BJ (cell line): ENCODE measurements at regions not wholly inside any gene's neighbourhood (a gene's known extent, or its start where the extent isn't known, plus 50 kb on each side); places are given as distances from the start of the nearest gene placed in this dataset.
"Not testable (repeated sequence)": the region's sequence is repeated elsewhere in the genome, so short reads cannot be mapped to it uniquely, and the experiment has no call there.

ENCODE experiments used
- CTCF ChIA-PET: fragments of 350-600 bp; formaldehyde crosslinking; extraction: SDS; loops from one replicate; lab custom pipeline; 2021; ENCODE audit warnings: antibody characterized with exemption, inconsistent platforms; lab: Yijun Ruan, JAX
- POLR2A ChIA-PET: fragments of 300-600 bp; sonication (Branson Sonifier 250); formaldehyde crosslinking; extraction: SDS; loops from one replicate; lab custom pipeline; 2021; ENCODE audit warnings: antibody characterized with exemption; lab: Charles Lee
- DNase-seq: peaks from one replicate; pipeline ENCODE4 v3.0.0-alpha.2; 2011; ENCODE audit warnings: low read depth
- H3K27me3 ChIP-seq: 2 replicates; pipeline ENCODE4 v1.6.0; 2011; ENCODE audit warnings: low read length; ENCODE audit not compliant: control insufficient read depth, insufficient read depth
- H3K36me3 ChIP-seq: 2 replicates; pipeline ENCODE4 v1.5.1; 2011; ENCODE audit warnings: low read length; ENCODE audit not compliant: control insufficient read depth, insufficient read depth
- H3K4me3 ChIP-seq: 2 replicates; pipeline ENCODE4 v1.5.1; 2011; ENCODE audit warnings: low read depth, mild to moderate bottlenecking, control low read depth, low read length
- CTCF ChIP-seq: IDR thresholded peaks from 2 replicates; pipeline ENCODE4 v1.5.1; 2011; ENCODE audit warnings: low read depth, mild to moderate bottlenecking, control low read depth, inconsistent platforms, low read length, moderate library complexity; ENCODE audit not compliant: insufficient read depth

GRCh38 chr6:118719351-118720124 lies 68.1 kb upstream of the CEP85L start:
- no peaks in the 10 kb centered on the region for H3K36me3 ChIP-seq
- DNase-seq: no peak
- ChIA-PET POLR2A (no interaction called here), CTCF (interaction anchor here (1.0 kb wide), 1 partner anchor 15 kb away, joined by 3 read pairs; no protein-coding TSS in a partner anchor)
- no peak for TF ChIP-seq CTCF
- no peak overlapping the region for H3K4me3 ChIP-seq
- H3K27me3 ChIP-seq: 0 out of 2 replicates have a peak, but pooled peaks cover 1% of the 10 kb centered on the region

- Histone ChIP-seq H3K4me3 (no peak overlapping the region), H3K36me3 (no peaks in the 10 kb centered on the region), H3K27me3 (0 out of 2 replicates have a peak, but pooled peaks cover 1% of the 10 kb centered on the region)
- TF ChIP-seq CTCF: no peak
- POLR2A ChIA-PET: no interaction called here
- no peak for DNase-seq
- CTCF ChIA-PET: interaction anchor here (1.0 kb wide), 1 partner anchor 15 kb away, joined by 3 read pairs; no protein-coding TSS in a partner anchor
Observed at GRCh38 chr6:118718903-118719302, 67.5 kb upstream of the CEP85L start.

- ChIA-PET CTCF (no interaction called here), POLR2A (no interaction called here)
- Histone ChIP-seq H3K27me3 (0 out of 2 replicates have a peak, but pooled peaks cover 1% of the 10 kb centered on the region), H3K36me3 (no peaks in the 10 kb centered on the region), H3K4me3 (no peak overlapping the region)
- no peak for DNase-seq
- no peak for TF ChIP-seq CTCF
Observed at GRCh38 chr6:118718297-118718696, 66.9 kb upstream of the CEP85L start.

- no peak for TF ChIP-seq CTCF
- CTCF ChIA-PET: no interaction called here
- POLR2A ChIA-PET: no interaction called here
Observed at GRCh38 chr6:118717106-118717505, 65.7 kb upstream of the CEP85L start.

GRCh38 chr6:118715907-118716306 lies 64.5 kb upstream of the CEP85L start:
- H3K4me3 ChIP-seq, H3K36me3 ChIP-seq, DNase-seq, POLR2A ChIA-PET, H3K27me3 ChIP-seq, CTCF ChIA-PET: not testable (repeated sequence)

More at GRCh38 chr6:118717106-118717505, 65.7 kb upstream of the CEP85L start:
- Histone ChIP-seq H3K36me3 (no peaks in the 10 kb centered on the region), H3K4me3 (no peak overlapping the region), H3K27me3 (0 out of 2 replicates have a peak, but pooled peaks cover 1% of the 10 kb centered on the region)
- no peak for DNase-seq

- no peaks in the 10 kb centered on the region for H3K36me3 ChIP-seq
- POLR2A ChIA-PET: no interaction called here
- no peak for TF ChIP-seq CTCF
- H3K4me3 ChIP-seq: no peak overlapping the region
- H3K27me3 ChIP-seq: 0 out of 2 replicates have a peak, but pooled peaks cover 1% of the 10 kb centered on the region
- CTCF ChIA-PET: no interaction called here
- DNase-seq: no peak
Observed at GRCh38 chr6:118715376-118715775, 64.0 kb upstream of the CEP85L start.
